H1 (cell line): ENCODE measurements at regions not wholly inside any gene's neighbourhood (a gene's known extent, or its start where the extent isn't known, plus 50 kb on each side); places are given as distances from the start of the nearest gene placed in this dataset.

ENCODE experiments used
- CTCF ChIA-PET: fragments of 300-600 bp; sonication (Branson Sonifier 250); formaldehyde crosslinking; loops from one replicate; lab custom pipeline; 2021; ENCODE audit not compliant: partially characterized antibody; lab: Charles Lee
- POLR2A ChIA-PET: fragments of 300-600 bp; sonication (Branson Sonifier 250); formaldehyde crosslinking; loops from one replicate; lab custom pipeline; 2021; ENCODE audit warnings: inconsistent platforms; ENCODE audit not compliant: partially characterized antibody; lab: Charles Lee
- DNase-seq, 2 experiments: peaks; one replicate each; pipeline versions ENCODE4 v3.0.0 to v3.0.0-alpha.2; 2010 to 2022; ENCODE audit warnings: low spot score in 2 of 2, low read depth in 1 of 2, mixed read lengths in 1 of 2
- FAIRE-seq: peaks from 2 replicates; lab custom pipeline; 2011; peaks lifted over from hg19 to GRCh38; lab: Jason Lieb, UNC
- H2AFZ ChIP-seq: 2 replicates; pipeline ENCODE4 v1.8.1; 2012; ENCODE audit warnings: low read length, inconsistent platforms
- H2AK5ac ChIP-seq: 2 replicates; pipeline ENCODE4 v1.6.1; 2013; ENCODE audit warnings: low read depth, low read length
- H2BK120ac ChIP-seq: replicated peaks from 2 replicates; pipeline ENCODE3; 2013; ENCODE audit warnings: low read depth, low read length, inconsistent platforms
- H2BK12ac ChIP-seq: 2 replicates; pipeline ENCODE4 v1.6.1; 2013; ENCODE audit warnings: low read depth, low read length
- H2BK15ac ChIP-seq: 2 replicates; pipeline ENCODE4 v1.6.1; 2013; ENCODE audit warnings: low read length
- H2BK20ac ChIP-seq: 2 replicates; pipeline ENCODE4 v1.6.1; 2013; ENCODE audit warnings: low read length
- H2BK5ac ChIP-seq: 2 replicates; pipeline ENCODE4 v1.6.1; 2013; ENCODE audit warnings: low read depth, low read length
- H3K14ac ChIP-seq: 2 replicates; pipeline ENCODE4 v1.6.1; 2013; ENCODE audit warnings: inconsistent platforms; ENCODE audit not compliant: insufficient read length
- H3K18ac ChIP-seq: 2 replicates; pipeline ENCODE4 v1.6.1; 2013; ENCODE audit warnings: low read length; ENCODE audit errors: extremely low read depth
- H3K23ac ChIP-seq: 2 replicates; pipeline ENCODE4 v1.6.1; 2013; ENCODE audit warnings: inconsistent platforms; ENCODE audit not compliant: insufficient read length
- H3K23me2 ChIP-seq: 2 replicates; pipeline ENCODE4 v1.6.1; 2013; ENCODE audit warnings: low read depth, low read length
- H3K27ac ChIP-seq: 2 replicates; pipeline ENCODE4 v1.6.1; 2011; ENCODE audit warnings: low read depth, low read length, inconsistent platforms
- H3K27me3 ChIP-seq, 4 experiments: replicated peaks in 1 of 4; 1 replicate in 1 of 4; 2 replicates in 3 of 4; pipeline versions ENCODE4 v1.6.1 to v1.8.1; 2011 to 2013; ENCODE audit warnings: low read length in 3 of 4, mild to moderate bottlenecking in 3 of 4, inconsistent platforms in 2 of 4, mixed read lengths in 2 of 4, moderate library complexity in 1 of 4; ENCODE audit not compliant: control insufficient read depth in 3 of 4, insufficient read depth in 3 of 4; ENCODE audit errors: extremely low read depth in 1 of 4
- H3K36me3 ChIP-seq, 4 experiments: 2 replicates each; pipeline versions ENCODE4 v1.6.1 to v1.8.1; 2011 to 2013; ENCODE audit warnings: mild to moderate bottlenecking in 4 of 4, low read length in 3 of 4, moderate library complexity in 2 of 4, control low read depth in 1 of 4, inconsistent platforms in 1 of 4; ENCODE audit not compliant: insufficient read depth in 4 of 4, control insufficient read depth in 2 of 4
- H3K4ac ChIP-seq: replicated peaks from 2 replicates; pipeline ENCODE3; 2013; ENCODE audit warnings: low read length, low read depth, mixed read lengths, inconsistent platforms; ENCODE audit not compliant: insufficient read length
- H3K4me1 ChIP-seq, 4 experiments: replicated peaks in 1 of 4; 1 replicate in 1 of 4; 2 replicates in 3 of 4; pipeline versions ENCODE4 v1.6.1 to v1.8.1; 2011 to 2013; ENCODE audit warnings: low read length in 3 of 4, inconsistent platforms in 2 of 4, mixed read lengths in 1 of 4; ENCODE audit not compliant: insufficient read depth in 4 of 4, control insufficient read depth in 3 of 4
- H3K4me2 ChIP-seq, 2 experiments: 2 replicates each; pipeline versions ENCODE4 v1.6.1 to v1.8.1; 2011 to 2013; ENCODE audit warnings: low read depth in 2 of 2, low read length in 2 of 2, control low read depth in 1 of 2, inconsistent platforms in 1 of 2, mild to moderate bottlenecking in 1 of 2; ENCODE audit not compliant: insufficient read depth in 1 of 2
- H3K4me3 ChIP-seq, 4 experiments: fragments of 200-600, 300-600 bp in 1 of 4; sonication (generic), shearing (Covaris generic), sonication (Bioruptor Twin) in 1 of 4; 2 replicates each; pipeline versions ENCODE4 v1.5.1 to v1.8.1; 2011 to 2016; ENCODE audit warnings: low read length in 4 of 4, low read depth in 3 of 4, control low read depth in 2 of 4, inconsistent platforms in 2 of 4, mild to moderate bottlenecking in 2 of 4, mixed read lengths in 1 of 4, moderate library complexity in 1 of 4; ENCODE audit not compliant: insufficient read depth in 2 of 4; ENCODE audit errors: extremely low read depth in 1 of 4
- H3K56ac ChIP-seq: replicated peaks from 2 replicates; pipeline ENCODE3; 2013; ENCODE audit warnings: low read depth, mild to moderate bottlenecking, mixed read lengths, low read length, inconsistent platforms; ENCODE audit not compliant: insufficient read length
- H3K79me1 ChIP-seq: 2 replicates; pipeline ENCODE4 v1.6.1; 2013; ENCODE audit warnings: low read depth, low read length, control low read depth
- H3K79me2 ChIP-seq, 2 experiments: 2 replicates each; pipeline versions ENCODE4 v1.6.1 to v1.8.1; 2012 to 2013; ENCODE audit warnings: low read length in 2 of 2, mild to moderate bottlenecking in 2 of 2, inconsistent platforms in 1 of 2; ENCODE audit not compliant: insufficient read depth in 2 of 2, control insufficient read depth in 1 of 2
- H3K9ac ChIP-seq, 4 experiments: replicated peaks in 1 of 4; 1 replicate in 1 of 4; 2 replicates in 3 of 4; pipeline versions ENCODE4 v1.6.1 to v1.8.1; 2011 to 2013; ENCODE audit warnings: low read depth in 3 of 4, low read length in 3 of 4, control low read depth in 2 of 4, mild to moderate bottlenecking in 2 of 4, moderate library complexity in 2 of 4, inconsistent platforms in 1 of 4; ENCODE audit errors: extremely low read depth in 1 of 4
- H3K9me3 ChIP-seq, 2 experiments: 2 replicates each; pipeline versions ENCODE4 v1.6.1 to v1.8.1; 2012 to 2013; ENCODE audit warnings: mild to moderate bottlenecking in 2 of 2, moderate library complexity in 2 of 2, control low read depth in 1 of 2, inconsistent platforms in 1 of 2, low read depth in 1 of 2, low read length in 1 of 2, mixed read lengths in 1 of 2; ENCODE audit not compliant: insufficient read depth in 2 of 2
- H4K20me1 ChIP-seq, 2 experiments: replicated peaks in 1 of 2; 2 replicates each; pipeline versions ENCODE3 to v1.8.1; 2011 to 2013; ENCODE audit warnings: inconsistent platforms in 2 of 2, low read length in 2 of 2, mild to moderate bottlenecking in 1 of 2; ENCODE audit not compliant: insufficient read depth in 2 of 2, control insufficient read depth in 1 of 2
- H4K5ac ChIP-seq: 2 replicates; pipeline ENCODE4 v1.6.1; 2013; ENCODE audit warnings: low read length, low read depth, mixed read lengths, inconsistent platforms; ENCODE audit not compliant: insufficient read length
- H4K8ac ChIP-seq: 2 replicates; pipeline ENCODE4 v1.8.0; 2013; ENCODE audit warnings: mild to moderate bottlenecking, moderate library complexity, low read length, inconsistent platforms; ENCODE audit not compliant: insufficient read depth; ENCODE audit errors: extremely low read depth
- H4K91ac ChIP-seq: replicated peaks from 2 replicates; pipeline ENCODE3; 2013; ENCODE audit warnings: low read length, mixed read lengths, inconsistent platforms; ENCODE audit not compliant: insufficient read length
- CTCF ChIP-seq, 3 experiments: IDR thresholded peaks; 1 replicate in 2 of 3; 2 replicates in 1 of 3; pipeline versions ENCODE4 v1.5.1 to v1.6.1; 2011; ENCODE audit warnings: low read length in 3 of 3, mild to moderate bottlenecking in 3 of 3, inconsistent platforms in 2 of 3, low read depth in 1 of 3, moderate library complexity in 1 of 3; ENCODE audit not compliant: insufficient read depth in 1 of 3; ENCODE audit errors: control extremely low read depth in 1 of 3
- NRF1 ChIP-seq: IDR thresholded peaks from 2 replicates; pipeline ENCODE4 v1.6.1; 2011; ENCODE audit warnings: mild to moderate bottlenecking, low read depth, low read length, improper control_type of control experiment
- RAD21 ChIP-seq, 2 experiments: IDR thresholded peaks in 1 of 2; conservative IDR thresholded peaks in 1 of 2; 2 replicates each; pipeline ENCODE4 v1.6.1; 2011; ENCODE audit warnings: low read depth in 2 of 2, low read length in 2 of 2, improper control_type of control experiment in 1 of 2, inconsistent platforms in 1 of 2, mild to moderate bottlenecking in 1 of 2, moderate library complexity in 1 of 2
- SP1 ChIP-seq: IDR thresholded peaks from 2 replicates; pipeline ENCODE4 v1.6.1; 2011; ENCODE audit warnings: low read depth, low read length
- ZNF274 ChIP-seq: IDR thresholded peaks from 2 replicates; pipeline ENCODE4 v1.7.0; 2012; ENCODE audit warnings: low read length, borderline replicate concordance; ENCODE audit errors: extremely low read depth
- WGBS, 2 experiments: shearing (Covaris generic) in 1 of 2; methylation state at CpG; one replicate each; pipeline versions ENCODE4 v1.1.6 to v1.1.7; 2013 to 2015; ENCODE audit warnings: low lambda C conversion rate in 2 of 2, mixed read lengths in 2 of 2, inconsistent platforms in 1 of 2, low coverage in 1 of 2, missing lambda C conversion rate in 1 of 2; ENCODE audit not compliant: insufficient replicate concordance in 2 of 2, insufficient coverage in 1 of 2, insufficient read length in 1 of 2; ENCODE audit errors: extremely low coverage in 1 of 2, missing lambda C conversion rate in 1 of 2; 5-methylcytosine and 5-hydroxymethylcytosine counted together
- TF ChIP-seq, protein P1 (sequence below): IDR thresholded peaks from 2 replicates; pipeline ENCODE4 v1.6.1; 2012; ENCODE audit warnings: inconsistent platforms

GRCh38 chr3:83928391-83928790 lies 1030.4 kb upstream of the CADM2 start:
- Histone ChIP-seq H3K56ac (no peak overlapping the region), H3K4me2 (no peak overlapping the region), H2BK15ac (no peak overlapping the region), H4K5ac (no peak overlapping the region), H3K4me3 (no peak overlapping the region), H4K91ac (no peak overlapping the region), H3K4ac (no peak overlapping the region), H3K9me3 (peaks cover 20 to 23% of the 10 kb centered on the region in 2 experiments), H3K79me1 (no peaks in the 10 kb centered on the region), H2BK5ac (no peak overlapping the region), H3K27ac (no peak overlapping the region), H3K9ac (no peak overlapping the region), H3K14ac (no peak overlapping the region), H3K4me1 (no peaks in the 10 kb centered on the region), H2BK120ac (no peak overlapping the region), H3K23me2 (no peaks in the 10 kb centered on the region), H3K79me2 (no peaks in the 10 kb centered on the region), H2AFZ (no peak overlapping the region), H3K27me3 (no peaks in the 10 kb centered on the region), H4K20me1 (no peaks in the 10 kb centered on the region), H2AK5ac (no peak overlapping the region), H3K18ac (no peak overlapping the region), H4K8ac (no peak overlapping the region), H2BK12ac (no peak overlapping the region)
- POLR2A ChIA-PET = no interaction called here
- CTCF ChIA-PET = interaction anchor here (0.7 to 1.7 kb wide), 5 partner anchors 9 to 293 kb away, joined by 3 to 5 read pairs (median 3); no protein-coding TSS in a partner anchor
- peak; percentile 45 for FAIRE-seq
- peak in 1 of 2 experiments; percentile 54 for DNase-seq
- no peak for TF ChIP-seq NRF1
- peak in 2 of 3 experiments; percentile 36 to 64; a peak in 2 of 4 replicates for TF ChIP-seq CTCF (IDR thresholded peaks at IDR 0.05; ENCODE audit: control extremely low read depth in 1 of 3, insufficient read depth in 1 of 3, low read depth in 1 of 3, low read length in 3 of 3)
- TF ChIP-seq RAD21 (IDR thresholded peaks at IDR 0.05 in 1 of 2, conservative IDR thresholded peaks at IDR 0.05 in 1 of 2; ENCODE audit: low read depth in 2 of 2, low read length in 2 of 2) = peak; percentile 75 to 78
- TF ChIP-seq, protein P1, sequence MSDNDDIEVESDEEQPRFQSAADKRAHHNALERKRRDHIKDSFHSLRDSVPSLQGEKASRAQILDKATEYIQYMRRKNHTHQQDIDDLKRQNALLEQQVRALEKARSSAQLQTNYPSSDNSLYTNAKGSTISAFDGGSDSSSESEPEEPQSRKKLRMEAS = no peak
- TF ChIP-seq SP1 = no peak
- no peak for TF ChIP-seq ZNF274
- TF ChIP-seq, all 59 proteins: peak for 2
- WGBS, 2 experiments = 54% methylated on average over 3 of the region's 3 CpGs; no CpG with 5 or more reads in 1 of the 2 experiments
- Histone ChIP-seq H3K23ac (no peak overlapping the region), H3K36me3 (peaks cover 0 to 6% (median 0%) of the 10 kb centered on the region in 4 experiments; a peak in 1 of 8 replicates), H2BK20ac (no peak overlapping the region)
